ENCODE measurements at regions not wholly inside any gene's neighbourhood (a gene's known extent, or its start where the extent isn't known, plus 50 kb on each side); places are given as distances from the start of the nearest gene placed in this dataset.
A peak's percentile ranks its signal among the peaks of the same experiment; 100 is the strongest.
"Not testable (repeated sequence)": the region's sequence is repeated elsewhere in the genome, so short reads cannot be mapped to it uniquely, and the experiment has no call there.

DNA sequence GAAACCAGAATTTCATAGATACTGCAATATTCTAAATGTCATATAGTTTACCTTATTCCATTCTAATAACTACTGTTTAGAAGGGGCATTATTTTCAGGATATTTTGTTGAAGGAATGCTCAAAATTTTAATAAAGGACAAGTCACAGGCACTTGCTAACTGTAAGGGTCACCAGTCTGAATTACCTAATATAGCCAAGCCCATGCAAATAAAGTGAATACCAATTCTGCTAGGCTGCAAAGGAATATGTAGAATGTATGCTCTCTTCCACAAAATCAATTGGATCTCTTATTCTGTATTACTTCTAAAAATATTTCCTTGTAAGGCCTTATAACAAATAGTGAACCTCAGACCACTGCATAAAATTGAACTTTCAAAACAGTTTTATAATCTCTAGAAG lies 52.3 kb upstream of the FAT4 start:
- DNase-seq: no peak

- DNase-seq: no peak
Observed at GRCh38 chr4:125262079-125262478, 52.7 kb upstream of the FAT4 start.

DNA sequence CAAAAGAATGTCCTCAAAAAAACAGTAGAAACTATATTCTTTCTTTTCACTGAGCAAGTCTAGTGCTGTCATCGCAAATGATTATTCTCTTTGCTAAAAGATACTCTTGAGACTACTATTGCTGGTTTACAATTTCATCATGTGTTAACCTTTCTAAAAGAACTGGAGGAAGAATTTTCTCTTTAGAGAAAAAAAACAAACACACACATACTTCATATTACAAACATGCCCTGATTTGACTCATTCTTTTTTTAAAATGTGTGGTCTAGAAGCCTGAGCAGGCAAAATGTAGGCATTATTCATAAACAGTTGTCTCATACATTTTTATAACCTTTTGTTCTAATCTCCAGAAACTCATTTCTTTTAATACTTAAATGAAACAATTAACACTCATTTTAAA lies 60.6 kb upstream of the FAT4 start:
- DNase-seq: no peak

DNA sequence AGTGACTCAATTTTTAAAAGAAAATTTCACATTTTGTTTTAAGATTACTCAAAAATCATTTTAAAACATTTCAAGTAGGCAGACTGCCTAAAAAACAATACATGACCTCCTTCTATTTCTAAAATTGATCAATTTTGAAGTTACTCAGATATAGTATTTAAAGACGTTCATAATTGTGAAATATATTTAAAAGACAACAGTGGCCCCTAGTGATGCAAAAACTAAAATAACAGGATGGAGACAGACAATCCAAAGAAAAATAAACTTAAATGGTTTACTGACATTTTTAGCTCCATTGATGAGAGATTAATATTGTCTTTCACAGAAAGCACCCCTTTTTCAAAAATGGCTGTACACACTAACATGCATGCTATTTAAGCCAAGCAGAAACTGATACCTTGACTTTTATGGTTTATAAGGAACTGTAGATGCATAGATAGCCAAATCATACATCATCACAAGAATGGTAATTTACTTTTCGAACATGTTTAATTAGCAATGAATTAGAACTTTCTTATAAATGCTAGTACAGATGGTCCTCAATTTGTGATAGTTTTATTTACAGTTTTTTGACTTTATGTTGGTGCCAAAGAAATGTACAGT lies 69.8 kb upstream of the FAT4 start:
- DNase-seq: no peak

- DNase-seq: no peak
Observed at GRCh38 chr4:125243789-125244397, 70.9 kb upstream of the FAT4 start.

- DNase-seq: no peak
Observed at GRCh38 chr4:125235971-125236370, 78.8 kb upstream of the FAT4 start.

GRCh38 chr4:125231661-125232060 lies 83.1 kb upstream of the FAT4 start:
- no peak for DNase-seq

GRCh38 chr4:125229596-125230058 lies 85.1 kb upstream of the FAT4 start:
- DNase-seq: no peak

DNA sequence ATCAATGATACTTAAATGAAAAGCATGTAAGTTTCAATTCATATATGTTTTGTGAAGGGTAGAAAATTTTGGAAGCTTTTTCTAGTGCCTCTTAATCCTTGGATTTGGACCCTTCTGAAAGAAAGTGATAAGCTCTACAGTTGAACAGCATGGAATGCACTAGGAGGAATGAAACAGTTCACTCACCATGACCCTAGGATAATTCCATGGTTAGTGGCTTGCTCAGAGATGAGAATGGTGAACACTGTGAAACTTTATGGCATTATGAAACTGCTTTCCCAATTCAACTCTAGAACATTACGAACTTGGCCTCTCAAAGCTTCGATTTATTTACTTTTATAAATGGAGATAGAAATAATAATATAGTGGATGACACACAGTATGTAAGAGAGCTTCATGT lies 88.9 kb upstream of the FAT4 start:
- DNase-seq: no peak

DNA sequence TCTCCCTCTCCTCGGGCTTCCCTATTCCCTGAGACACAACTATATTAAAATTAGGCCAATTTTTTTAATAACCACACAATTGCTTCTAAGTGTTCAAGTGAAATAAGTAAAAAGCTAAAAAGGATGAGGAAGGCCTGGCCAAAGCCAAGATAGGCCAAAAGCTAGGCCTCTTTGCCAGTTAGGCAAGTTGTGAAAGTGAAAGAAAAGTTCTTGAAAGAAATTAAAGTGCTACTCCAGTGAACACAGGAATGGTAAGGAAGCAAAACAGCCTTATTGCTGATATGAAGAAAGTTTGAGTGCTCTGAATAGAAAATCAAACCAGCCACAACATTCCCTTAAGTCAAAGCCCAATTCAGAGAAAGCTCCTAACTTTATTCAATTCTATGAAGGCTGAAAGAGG lies 114.2 kb upstream of the FAT4 start:
- no peak for DNase-seq

GRCh38 chr4:125198916-125199315 lies 115.8 kb upstream of the FAT4 start:
- no peak for DNase-seq

GRCh38 chr4:125191874-125192459 lies 122.8 kb upstream of the FAT4 start:
- DNase-seq: not testable (repeated sequence)

DNA sequence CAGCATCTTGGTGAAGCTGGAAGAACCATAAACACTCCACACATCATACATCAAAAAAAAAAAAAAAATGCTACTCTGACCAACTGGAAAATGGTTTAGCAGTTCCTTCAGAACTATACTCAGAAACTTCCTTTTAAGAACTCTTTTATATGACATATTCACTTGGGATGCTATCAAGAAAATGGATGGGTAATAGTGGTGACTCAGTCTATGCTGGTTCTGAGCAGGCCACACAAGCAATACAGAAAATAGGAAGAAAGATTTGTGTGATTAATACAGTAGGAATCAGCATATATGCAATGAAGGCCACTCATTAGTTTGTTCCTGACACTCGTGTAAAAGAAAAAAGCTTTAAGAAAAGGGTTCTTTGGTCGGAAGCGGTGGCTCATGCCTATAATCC lies 123.5 kb upstream of the FAT4 start:
- no peak for DNase-seq

DNA sequence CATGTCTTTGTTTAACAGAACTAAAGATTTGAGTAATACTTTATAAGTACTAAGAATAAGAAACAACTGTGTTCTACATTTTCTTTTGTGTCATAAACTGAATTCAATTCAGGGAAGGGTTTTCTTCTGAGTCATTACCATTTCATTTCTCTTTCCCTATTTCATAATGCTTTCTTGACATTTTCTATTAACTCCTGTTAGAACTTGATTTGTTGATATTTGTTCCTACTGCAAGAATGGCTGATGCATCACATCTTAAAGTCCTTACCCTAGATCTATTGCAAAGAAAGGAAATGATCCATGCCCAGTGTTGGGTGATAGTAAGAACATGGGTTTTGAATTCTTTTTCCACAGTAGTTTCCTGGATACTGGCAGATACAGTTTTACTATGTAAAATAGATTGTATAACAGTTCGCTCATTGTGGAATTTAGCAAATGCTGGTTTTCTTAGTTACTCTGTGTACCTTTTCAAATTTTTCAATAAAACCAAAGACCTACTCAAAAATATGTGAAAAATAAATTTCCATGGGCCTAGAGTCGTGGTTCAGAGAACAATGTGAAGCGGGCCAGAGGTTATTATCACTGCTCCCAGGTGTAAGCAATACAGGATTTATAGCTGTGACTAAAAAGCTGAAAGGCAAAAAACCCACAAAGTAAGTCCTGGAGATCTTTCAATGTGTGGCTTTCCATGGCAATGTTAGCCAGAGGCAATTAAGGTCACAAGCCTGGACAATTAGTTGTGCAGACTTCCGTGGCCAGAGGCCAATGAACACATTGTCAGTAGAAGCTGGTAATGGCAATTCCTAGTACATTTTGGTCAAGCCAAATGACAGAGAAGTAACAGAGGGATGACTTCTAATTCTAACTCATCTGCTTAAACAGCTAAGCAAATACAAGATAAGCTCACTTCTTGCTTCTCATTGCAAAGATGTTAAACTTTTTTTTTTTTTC lies 127.3 kb upstream of the FAT4 start:
- DNase-seq: peak; percentile 54

GRCh38 chr4:125184116-125184515 lies 130.6 kb upstream of the FAT4 start:
- no peak for DNase-seq

DNA sequence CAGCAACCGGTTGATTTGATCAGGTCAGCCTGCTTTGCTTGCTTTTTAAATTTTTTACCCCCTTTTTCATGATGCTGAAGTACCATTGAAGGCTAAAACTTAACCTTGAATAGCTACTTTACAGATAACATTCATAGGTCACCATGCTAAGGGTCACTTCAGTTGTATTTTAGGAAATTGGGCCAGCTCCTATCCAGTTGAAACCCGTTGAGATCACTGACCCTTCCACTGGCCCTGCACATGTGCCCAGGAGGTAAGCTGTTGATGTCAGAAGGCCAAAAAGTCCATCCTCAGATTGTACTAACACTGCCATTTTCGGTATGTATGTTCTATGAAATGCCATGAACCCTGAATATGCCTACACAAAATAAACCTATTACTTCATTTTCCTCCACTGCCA lies 133.0 kb upstream of the FAT4 start:
- DNase-seq: no peak

DNA sequence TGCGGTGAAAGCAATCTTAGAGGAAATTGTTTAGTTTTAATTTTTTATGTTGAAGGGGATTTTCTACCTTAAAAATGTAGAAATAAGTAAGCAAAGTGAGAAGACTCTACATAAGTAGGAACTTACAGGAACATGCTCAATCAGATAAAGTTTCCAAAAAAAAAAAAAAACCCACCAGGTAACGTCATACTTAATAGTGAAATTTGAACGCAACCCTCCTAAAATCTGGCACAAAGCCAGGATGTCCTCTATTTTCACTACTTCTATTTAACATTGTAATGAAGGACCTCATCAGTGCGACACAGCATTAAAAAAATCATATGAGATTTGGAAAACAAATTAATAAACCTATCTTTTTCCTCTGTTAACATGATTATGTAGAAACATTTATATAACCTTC lies 135.0 kb upstream of the FAT4 start:
- DNase-seq: no peak

DNA sequence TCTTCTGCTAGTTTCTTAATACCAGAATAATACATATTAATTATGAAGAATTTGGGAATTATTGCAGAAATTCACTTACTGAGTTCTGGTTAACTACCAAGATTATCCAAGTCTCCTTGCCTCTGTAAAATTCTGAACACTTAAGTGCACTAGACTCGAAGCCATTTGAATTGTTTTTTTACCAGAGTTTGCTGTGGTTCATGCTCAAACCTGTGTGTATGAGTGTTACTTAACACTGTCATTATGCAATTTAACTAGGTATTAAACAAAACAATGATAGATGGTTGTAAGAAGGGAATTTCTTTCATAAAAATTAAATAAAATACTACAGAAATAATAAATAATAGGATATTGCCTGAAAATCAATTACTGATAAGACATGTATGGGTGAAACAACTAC lies 145.6 kb upstream of the FAT4 start:
- DNase-seq: no peak

DNA sequence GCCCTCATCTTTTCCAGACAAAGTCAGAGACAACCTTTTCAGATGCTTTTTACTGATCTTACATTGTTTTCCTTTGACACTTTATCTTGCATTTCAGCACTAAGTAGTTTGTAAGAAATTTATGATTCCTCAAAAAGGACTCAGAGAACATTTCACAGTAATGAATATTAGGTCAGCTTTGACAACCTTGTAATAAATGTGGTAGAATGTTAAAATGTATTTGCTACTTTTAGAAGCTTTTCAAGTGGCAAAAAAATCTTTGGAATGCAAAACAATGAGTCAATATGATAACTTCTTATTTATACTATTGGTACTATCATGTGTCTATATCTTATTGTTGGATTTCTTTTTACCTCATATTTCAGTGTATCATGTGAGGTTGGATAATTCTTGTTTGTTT lies 146.2 kb upstream of the FAT4 start:
- no peak for DNase-seq

DNA sequence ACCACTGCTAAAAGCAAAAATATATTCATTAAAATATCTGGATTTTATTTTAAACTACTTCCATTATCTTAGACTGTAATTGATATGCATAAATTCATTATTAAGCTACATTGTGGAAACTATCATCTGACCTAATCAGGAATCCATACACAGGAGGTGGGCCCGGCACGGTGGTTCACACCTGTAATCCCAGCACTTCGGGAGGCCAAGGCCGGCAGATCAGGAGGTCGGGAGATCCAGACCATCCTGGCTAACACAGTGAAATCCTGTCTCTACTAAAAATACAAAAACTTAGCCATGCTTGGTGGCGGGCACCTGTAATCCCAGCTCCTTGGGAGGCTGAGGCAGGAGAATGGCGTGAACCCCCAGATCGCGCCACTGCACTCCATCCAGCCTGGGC lies 148.7 kb upstream of the FAT4 start:
- DNase-seq: not testable (repeated sequence)

DNA sequence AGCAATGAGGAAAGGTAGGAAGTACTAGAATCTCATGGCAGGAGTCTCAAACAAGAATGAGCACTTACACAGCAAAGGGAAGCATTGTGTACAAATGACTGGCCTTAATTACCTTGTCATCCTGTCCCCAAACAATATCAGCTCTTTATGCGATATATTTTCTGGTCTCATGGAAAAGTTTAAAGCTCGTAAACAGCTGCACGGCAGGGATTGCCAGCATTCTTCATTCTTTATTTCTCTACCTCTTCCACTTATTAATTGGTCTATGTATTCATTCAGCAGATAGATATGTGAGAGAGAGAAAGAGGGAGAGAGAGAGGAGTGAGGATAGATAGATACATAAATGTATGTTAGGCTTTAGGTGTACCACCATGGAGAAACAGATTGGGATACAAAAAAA lies 155.8 kb upstream of the FAT4 start:
- DNase-seq: no peak

GRCh38 chr4:125155251-125155650 lies 159.5 kb upstream of the FAT4 start:
- DNase-seq: no peak

DNA sequence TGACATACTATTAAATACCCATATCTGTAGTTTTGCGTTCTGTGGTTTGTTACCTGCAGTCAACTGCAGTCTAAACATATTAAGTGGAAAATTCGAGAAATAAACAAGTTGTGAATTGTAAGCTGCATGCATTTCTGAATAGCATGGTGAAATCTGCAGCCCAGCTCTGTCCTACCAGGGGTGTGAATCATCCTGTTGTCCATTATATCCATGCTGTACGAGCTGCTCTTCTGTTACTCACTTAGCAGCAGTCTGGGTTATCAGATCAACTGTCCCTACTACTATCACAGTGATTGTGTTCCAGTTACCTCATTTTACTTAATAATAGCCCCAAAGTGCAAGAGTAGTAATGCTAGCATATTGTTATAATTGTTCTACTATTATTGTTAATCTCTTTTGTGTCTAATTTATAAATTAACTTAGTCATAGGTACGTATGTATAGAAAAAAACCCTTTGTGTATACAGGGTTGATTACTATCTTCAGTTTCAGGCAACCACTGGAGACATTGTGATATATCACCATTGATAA lies 173.7 kb upstream of the FAT4 start:
- no peak for DNase-seq

All from left hindlimb (tissue), 1 donor.